H1 (cell line): ENCODE measurements at regions not wholly inside any gene's neighbourhood (a gene's known extent, or its start where the extent isn't known, plus 50 kb on each side); places are given as distances from the start of the nearest gene placed in this dataset.

Experiments used
- CTCF ChIA-PET: fragments of 300-600 bp; sonication (Branson Sonifier 250); formaldehyde crosslinking; loops from one replicate; lab custom pipeline; 2021; ENCODE audit not compliant: partially characterized antibody; lab: Charles Lee
- POLR2A ChIA-PET: fragments of 300-600 bp; sonication (Branson Sonifier 250); formaldehyde crosslinking; loops from one replicate; lab custom pipeline; 2021; ENCODE audit warnings: inconsistent platforms; ENCODE audit not compliant: partially characterized antibody; lab: Charles Lee
- DNase-seq, 2 experiments: peaks; one replicate each; pipeline versions ENCODE4 v3.0.0 to v3.0.0-alpha.2; 2010 to 2022; ENCODE audit warnings: low spot score in 2 of 2, low read depth in 1 of 2, mixed read lengths in 1 of 2
- FAIRE-seq: peaks from 2 replicates; lab custom pipeline; 2011; peaks lifted over from hg19 to GRCh38; lab: Jason Lieb, UNC
- H2AFZ ChIP-seq: 2 replicates; pipeline ENCODE4 v1.8.1; 2012; ENCODE audit warnings: low read length, inconsistent platforms
- H2AK5ac ChIP-seq: 2 replicates; pipeline ENCODE4 v1.6.1; 2013; ENCODE audit warnings: low read depth, low read length
- H2BK120ac ChIP-seq: replicated peaks from 2 replicates; pipeline ENCODE3; 2013; ENCODE audit warnings: low read depth, low read length, inconsistent platforms
- H2BK12ac ChIP-seq: 2 replicates; pipeline ENCODE4 v1.6.1; 2013; ENCODE audit warnings: low read depth, low read length
- H2BK15ac ChIP-seq: 2 replicates; pipeline ENCODE4 v1.6.1; 2013; ENCODE audit warnings: low read length
- H2BK20ac ChIP-seq: 2 replicates; pipeline ENCODE4 v1.6.1; 2013; ENCODE audit warnings: low read length
- H2BK5ac ChIP-seq: 2 replicates; pipeline ENCODE4 v1.6.1; 2013; ENCODE audit warnings: low read depth, low read length
- H3K14ac ChIP-seq: 2 replicates; pipeline ENCODE4 v1.6.1; 2013; ENCODE audit warnings: inconsistent platforms; ENCODE audit not compliant: insufficient read length
- H3K18ac ChIP-seq: 2 replicates; pipeline ENCODE4 v1.6.1; 2013; ENCODE audit warnings: low read length; ENCODE audit errors: extremely low read depth
- H3K23ac ChIP-seq: 2 replicates; pipeline ENCODE4 v1.6.1; 2013; ENCODE audit warnings: inconsistent platforms; ENCODE audit not compliant: insufficient read length
- H3K23me2 ChIP-seq: 2 replicates; pipeline ENCODE4 v1.6.1; 2013; ENCODE audit warnings: low read depth, low read length
- H3K27ac ChIP-seq: 2 replicates; pipeline ENCODE4 v1.6.1; 2011; ENCODE audit warnings: low read depth, low read length, inconsistent platforms
- H3K27me3 ChIP-seq, 4 experiments: replicated peaks in 1 of 4; 1 replicate in 1 of 4; 2 replicates in 3 of 4; pipeline versions ENCODE4 v1.6.1 to v1.8.1; 2011 to 2013; ENCODE audit warnings: low read length in 3 of 4, mild to moderate bottlenecking in 3 of 4, inconsistent platforms in 2 of 4, mixed read lengths in 2 of 4, moderate library complexity in 1 of 4; ENCODE audit not compliant: control insufficient read depth in 3 of 4, insufficient read depth in 3 of 4; ENCODE audit errors: extremely low read depth in 1 of 4
- H3K36me3 ChIP-seq, 4 experiments: 2 replicates each; pipeline versions ENCODE4 v1.6.1 to v1.8.1; 2011 to 2013; ENCODE audit warnings: mild to moderate bottlenecking in 4 of 4, low read length in 3 of 4, moderate library complexity in 2 of 4, control low read depth in 1 of 4, inconsistent platforms in 1 of 4; ENCODE audit not compliant: insufficient read depth in 4 of 4, control insufficient read depth in 2 of 4
- H3K4ac ChIP-seq: replicated peaks from 2 replicates; pipeline ENCODE3; 2013; ENCODE audit warnings: low read length, low read depth, mixed read lengths, inconsistent platforms; ENCODE audit not compliant: insufficient read length
- H3K4me1 ChIP-seq, 4 experiments: replicated peaks in 1 of 4; 1 replicate in 1 of 4; 2 replicates in 3 of 4; pipeline versions ENCODE4 v1.6.1 to v1.8.1; 2011 to 2013; ENCODE audit warnings: low read length in 3 of 4, inconsistent platforms in 2 of 4, mixed read lengths in 1 of 4; ENCODE audit not compliant: insufficient read depth in 4 of 4, control insufficient read depth in 3 of 4
- H3K4me2 ChIP-seq, 2 experiments: 2 replicates each; pipeline versions ENCODE4 v1.6.1 to v1.8.1; 2011 to 2013; ENCODE audit warnings: low read depth in 2 of 2, low read length in 2 of 2, control low read depth in 1 of 2, inconsistent platforms in 1 of 2, mild to moderate bottlenecking in 1 of 2; ENCODE audit not compliant: insufficient read depth in 1 of 2
- H3K4me3 ChIP-seq, 4 experiments: fragments of 200-600, 300-600 bp in 1 of 4; sonication (generic), shearing (Covaris generic), sonication (Bioruptor Twin) in 1 of 4; 2 replicates each; pipeline versions ENCODE4 v1.5.1 to v1.8.1; 2011 to 2016; ENCODE audit warnings: low read length in 4 of 4, low read depth in 3 of 4, control low read depth in 2 of 4, inconsistent platforms in 2 of 4, mild to moderate bottlenecking in 2 of 4, mixed read lengths in 1 of 4, moderate library complexity in 1 of 4; ENCODE audit not compliant: insufficient read depth in 2 of 4; ENCODE audit errors: extremely low read depth in 1 of 4
- H3K56ac ChIP-seq: replicated peaks from 2 replicates; pipeline ENCODE3; 2013; ENCODE audit warnings: low read depth, mild to moderate bottlenecking, mixed read lengths, low read length, inconsistent platforms; ENCODE audit not compliant: insufficient read length
- H3K79me1 ChIP-seq: 2 replicates; pipeline ENCODE4 v1.6.1; 2013; ENCODE audit warnings: low read depth, low read length, control low read depth
- H3K79me2 ChIP-seq, 2 experiments: 2 replicates each; pipeline versions ENCODE4 v1.6.1 to v1.8.1; 2012 to 2013; ENCODE audit warnings: low read length in 2 of 2, mild to moderate bottlenecking in 2 of 2, inconsistent platforms in 1 of 2; ENCODE audit not compliant: insufficient read depth in 2 of 2, control insufficient read depth in 1 of 2
- H3K9ac ChIP-seq, 4 experiments: replicated peaks in 1 of 4; 1 replicate in 1 of 4; 2 replicates in 3 of 4; pipeline versions ENCODE4 v1.6.1 to v1.8.1; 2011 to 2013; ENCODE audit warnings: low read depth in 3 of 4, low read length in 3 of 4, control low read depth in 2 of 4, mild to moderate bottlenecking in 2 of 4, moderate library complexity in 2 of 4, inconsistent platforms in 1 of 4; ENCODE audit errors: extremely low read depth in 1 of 4
- H3K9me3 ChIP-seq, 2 experiments: 2 replicates each; pipeline versions ENCODE4 v1.6.1 to v1.8.1; 2012 to 2013; ENCODE audit warnings: mild to moderate bottlenecking in 2 of 2, moderate library complexity in 2 of 2, control low read depth in 1 of 2, inconsistent platforms in 1 of 2, low read depth in 1 of 2, low read length in 1 of 2, mixed read lengths in 1 of 2; ENCODE audit not compliant: insufficient read depth in 2 of 2
- H4K20me1 ChIP-seq, 2 experiments: replicated peaks in 1 of 2; 2 replicates each; pipeline versions ENCODE3 to v1.8.1; 2011 to 2013; ENCODE audit warnings: inconsistent platforms in 2 of 2, low read length in 2 of 2, mild to moderate bottlenecking in 1 of 2; ENCODE audit not compliant: insufficient read depth in 2 of 2, control insufficient read depth in 1 of 2
- H4K5ac ChIP-seq: 2 replicates; pipeline ENCODE4 v1.6.1; 2013; ENCODE audit warnings: low read length, low read depth, mixed read lengths, inconsistent platforms; ENCODE audit not compliant: insufficient read length
- H4K8ac ChIP-seq: 2 replicates; pipeline ENCODE4 v1.8.0; 2013; ENCODE audit warnings: mild to moderate bottlenecking, moderate library complexity, low read length, inconsistent platforms; ENCODE audit not compliant: insufficient read depth; ENCODE audit errors: extremely low read depth
- H4K91ac ChIP-seq: replicated peaks from 2 replicates; pipeline ENCODE3; 2013; ENCODE audit warnings: low read length, mixed read lengths, inconsistent platforms; ENCODE audit not compliant: insufficient read length
- BACH1 ChIP-seq: IDR thresholded peaks from 2 replicates; pipeline ENCODE4 v1.6.1; 2012; ENCODE audit warnings: low read length, improper control_type of control experiment
- EGR1 ChIP-seq: IDR thresholded peaks from 2 replicates; pipeline ENCODE4 v1.6.1; 2011; ENCODE audit warnings: low read depth, low read length, borderline replicate concordance
- GABPA ChIP-seq: IDR thresholded peaks from 2 replicates; pipeline ENCODE4 v1.6.1; 2011; ENCODE audit warnings: mild to moderate bottlenecking, low read length, moderate library complexity, borderline replicate concordance; ENCODE audit not compliant: insufficient read depth
- POLR2AphosphoS5 ChIP-seq: IDR thresholded peaks from 2 replicates; pipeline ENCODE4 v1.6.1; 2011; ENCODE audit warnings: low read depth, low read length
- RFX5 ChIP-seq: IDR thresholded peaks from 2 replicates; pipeline ENCODE4 v1.6.1; 2011; ENCODE audit warnings: low read depth, low read length, improper control_type of control experiment, borderline replicate concordance
- SRF ChIP-seq: IDR thresholded peaks from 2 replicates; pipeline ENCODE4 v1.6.1; 2011; ENCODE audit warnings: mild to moderate bottlenecking, low read depth, low read length, moderate library complexity
- TCF12 ChIP-seq: IDR thresholded peaks from 2 replicates; pipeline ENCODE4 v1.6.1; 2011; ENCODE audit warnings: low read depth, mild to moderate bottlenecking, low read length
- TEAD4 ChIP-seq: IDR thresholded peaks from 2 replicates; pipeline ENCODE4 v1.6.1; 2012; ENCODE audit warnings: low read depth, low read length, inconsistent platforms, mixed read lengths
- WGBS, 2 experiments: shearing (Covaris generic) in 1 of 2; methylation state at CpG; one replicate each; pipeline versions ENCODE4 v1.1.6 to v1.1.7; 2013 to 2015; ENCODE audit warnings: low lambda C conversion rate in 2 of 2, mixed read lengths in 2 of 2, inconsistent platforms in 1 of 2, low coverage in 1 of 2, missing lambda C conversion rate in 1 of 2; ENCODE audit not compliant: insufficient replicate concordance in 2 of 2, insufficient coverage in 1 of 2, insufficient read length in 1 of 2; ENCODE audit errors: extremely low coverage in 1 of 2, missing lambda C conversion rate in 1 of 2; 5-methylcytosine and 5-hydroxymethylcytosine counted together
- TF ChIP-seq, protein P1 (sequence below): IDR thresholded peaks from 2 replicates; pipeline ENCODE4 v1.6.1; 2011; ENCODE audit warnings: low read length, improper control_type of control experiment

DNA sequence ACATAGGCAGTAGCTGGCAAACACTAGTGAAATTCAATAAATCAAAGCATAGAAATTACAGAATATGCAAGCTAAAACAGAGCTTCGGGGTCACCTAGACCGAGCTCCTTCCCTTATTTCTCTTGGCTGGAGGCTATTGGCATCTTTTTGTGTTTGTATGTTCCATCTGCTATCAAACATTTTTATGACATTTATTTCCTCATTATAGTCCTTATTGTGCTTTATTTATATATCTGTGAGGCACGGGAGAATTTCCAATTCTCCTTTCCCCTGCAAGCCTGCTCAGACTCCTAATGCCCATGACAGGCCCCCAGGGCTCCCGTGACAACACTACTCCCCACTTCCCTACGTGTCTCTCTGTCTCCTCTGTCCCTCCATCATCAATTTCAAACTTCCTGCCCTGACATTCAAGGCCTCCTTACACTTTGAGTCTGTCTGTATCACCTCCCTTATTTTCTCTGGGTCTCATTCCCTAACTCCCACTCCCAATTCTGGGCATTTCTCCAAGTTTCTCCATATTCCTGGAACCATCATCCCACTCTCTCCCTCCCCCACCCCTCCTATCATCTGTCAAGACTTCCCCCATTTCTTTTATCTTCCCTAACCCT lies 316.9 kb downstream of the OSR1 start:
- Histone ChIP-seq H2BK15ac (no peak overlapping the region), H4K5ac (no peak overlapping the region), H3K4ac (no peak overlapping the region), H3K56ac (no peak overlapping the region), H3K4me3 (no peak overlapping the region), H3K9me3 (no peaks in the 10 kb centered on the region), H2AK5ac (no peak overlapping the region), H3K36me3 (no peaks in the 10 kb centered on the region), H3K23ac (no peak overlapping the region), H2BK120ac (no peak overlapping the region), H3K4me1 (no peaks in the 10 kb centered on the region), H4K20me1 (no peaks in the 10 kb centered on the region), H2BK20ac (no peak overlapping the region), H2BK12ac (no peak overlapping the region), H3K9ac (no peak overlapping the region), H4K91ac (no peak overlapping the region), H3K23me2 (no peaks in the 10 kb centered on the region), H2AFZ (no peak overlapping the region), H3K14ac (no peak overlapping the region), H4K8ac (no peak overlapping the region), H3K27me3 (peaks cover 0 to 1% (median 0%) of the 10 kb centered on the region in 4 experiments; a peak in 1 of 7 replicates), H2BK5ac (no peak overlapping the region), H3K4me2 (no peak overlapping the region), H3K79me2 (no peaks in the 10 kb centered on the region), H3K18ac (no peak overlapping the region), H3K79me1 (no peaks in the 10 kb centered on the region), H3K27ac (no peak overlapping the region)
- TF ChIP-seq SRF (no peak), BACH1 (no peak), TEAD4 (no peak), POLR2AphosphoS5 (no peak), TCF12 (no peak), RFX5 (no peak), EGR1 (no peak), GABPA (no peak)
- TF ChIP-seq, protein P1, sequence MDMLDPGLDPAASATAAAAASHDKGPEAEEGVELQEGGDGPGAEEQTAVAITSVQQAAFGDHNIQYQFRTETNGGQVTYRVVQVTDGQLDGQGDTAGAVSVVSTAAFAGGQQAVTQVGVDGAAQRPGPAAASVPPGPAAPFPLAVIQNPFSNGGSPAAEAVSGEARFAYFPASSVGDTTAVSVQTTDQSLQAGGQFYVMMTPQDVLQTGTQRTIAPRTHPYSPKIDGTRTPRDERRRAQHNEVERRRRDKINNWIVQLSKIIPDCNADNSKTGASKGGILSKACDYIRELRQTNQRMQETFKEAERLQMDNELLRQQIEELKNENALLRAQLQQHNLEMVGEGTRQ = no peak
- CTCF ChIA-PET = no interaction called here
- no peak for FAIRE-seq
- POLR2A ChIA-PET = no interaction called here
- WGBS, 2 experiments = 95% methylated on average over 5 of the region's 5 CpGs; no CpG with 5 or more reads in 1 of the 2 experiments
- DNase-seq = no peak
